ACC112 (cell line): ENCODE measurements at regions not wholly inside any gene's neighbourhood (a gene's known extent, or its start where the extent isn't known, plus 50 kb on each side); places are given as distances from the start of the nearest gene placed in this dataset.

Experiments used
- H2AFZ ChIP-seq: fragments of 200-600 bp; sonication (generic); one replicate; pipeline ENCODE4 v1.6.0; 2017; ENCODE audit warnings: antibody characterized with exemption, low read length; ENCODE audit not compliant: unreplicated experiment
- H3K27ac ChIP-seq: fragments of 200-600 bp; sonication (generic); 2 replicates; pipeline ENCODE4 v1.5.1; 2014; ENCODE audit warnings: low read depth, mild to moderate bottlenecking, antibody characterized with exemption, low read length, moderate library complexity
- H3K27me3 ChIP-seq: fragments of 200-600 bp; sonication (generic); 2 replicates; pipeline ENCODE4 v1.6.1; 2014; ENCODE audit warnings: mild to moderate bottlenecking, antibody characterized with exemption, low read length, moderate library complexity, mixed read lengths; ENCODE audit not compliant: insufficient read depth
- H3K36me3 ChIP-seq: fragments of 200-600 bp; sonication (generic); 2 replicates; pipeline ENCODE4 v1.6.1; 2016; ENCODE audit warnings: mild to moderate bottlenecking, antibody characterized with exemption, low read length, moderate library complexity, mixed read lengths; ENCODE audit not compliant: insufficient read depth
- H3K4me1 ChIP-seq: fragments of 200-600 bp; sonication (generic); one replicate; pipeline ENCODE4 v1.6.1; 2016; ENCODE audit warnings: low read length, mixed read lengths; ENCODE audit not compliant: insufficient read depth, unreplicated experiment, control insufficient read depth
- H3K4me3 ChIP-seq: fragments of 200-600 bp; sonication (generic); 2 replicates; pipeline ENCODE4 v1.5.1; 2014; ENCODE audit warnings: mild to moderate bottlenecking, low read depth, low read length
- H3K79me2 ChIP-seq: fragments of 200-600 bp; sonication (generic); one replicate; pipeline ENCODE4 v1.6.0; 2016; ENCODE audit warnings: low read length; ENCODE audit not compliant: control insufficient read depth, unreplicated experiment, insufficient read depth

- no peaks in the 10 kb centered on the region for H3K36me3 ChIP-seq
Measured at GRCh38 chr2:6064757-6065156, 372.6 kb downstream of the SOX11 start.

GRCh38 chr2:6065703-6066102 is 373.5 kb downstream of the SOX11 start:
- H3K27me3 ChIP-seq, result no peaks in the 10 kb centered on the region
- H3K27ac ChIP-seq, result no peak overlapping the region
- no peaks in the 10 kb centered on the region for H3K4me1 ChIP-seq
- H3K4me3 ChIP-seq, result no peak overlapping the region
- no peaks in the 10 kb centered on the region for H3K79me2 ChIP-seq
- H2AFZ ChIP-seq, result no peak overlapping the region
- H3K36me3 ChIP-seq, result no peaks in the 10 kb centered on the region

More at GRCh38 chr2:6064757-6065156, 372.6 kb downstream of the SOX11 start:
- H3K27me3 ChIP-seq, result no peaks in the 10 kb centered on the region
- no peak overlapping the region for H2AFZ ChIP-seq
- H3K4me1 ChIP-seq, result no peaks in the 10 kb centered on the region
- H3K79me2 ChIP-seq, result no peaks in the 10 kb centered on the region
- H3K4me3 ChIP-seq, result no peak overlapping the region
- no peak overlapping the region for H3K27ac ChIP-seq

GRCh38 chr2:6067089-6067488 is 374.9 kb downstream of the SOX11 start:
- Histone ChIP-seq H3K27ac (no peak overlapping the region), H3K4me3 (no peak overlapping the region), H3K36me3 (no peaks in the 10 kb centered on the region), H3K27me3 (no peaks in the 10 kb centered on the region), H3K79me2 (no peaks in the 10 kb centered on the region), H3K4me1 (no peaks in the 10 kb centered on the region), H2AFZ (no peak overlapping the region)

- Histone ChIP-seq H3K36me3 (no peaks in the 10 kb centered on the region), H3K27ac (no peak overlapping the region), H3K4me1 (no peaks in the 10 kb centered on the region), H3K27me3 (no peaks in the 10 kb centered on the region), H2AFZ (no peak overlapping the region), H3K79me2 (no peaks in the 10 kb centered on the region), H3K4me3 (no peak overlapping the region)
Measured at GRCh38 chr2:6067806-6068205, 375.6 kb downstream of the SOX11 start.

GRCh38 chr2:6068429-6068828 is 376.2 kb downstream of the SOX11 start:
- Histone ChIP-seq H2AFZ (no peak overlapping the region), H3K4me3 (no peak overlapping the region), H3K36me3 (no peaks in the 10 kb centered on the region), H3K4me1 (no peaks in the 10 kb centered on the region), H3K79me2 (no peaks in the 10 kb centered on the region), H3K27me3 (no peaks in the 10 kb centered on the region), H3K27ac (no peak overlapping the region)

- no peak overlapping the region for H3K27ac ChIP-seq
- no peak overlapping the region for H3K4me3 ChIP-seq
- no peak overlapping the region for H2AFZ ChIP-seq
- no peaks in the 10 kb centered on the region for H3K79me2 ChIP-seq
- H3K4me1 ChIP-seq, result no peaks in the 10 kb centered on the region
- no peaks in the 10 kb centered on the region for H3K36me3 ChIP-seq
- H3K27me3 ChIP-seq, result no peaks in the 10 kb centered on the region
Measured at GRCh38 chr2:6069381-6069780, 377.2 kb downstream of the SOX11 start.

DNA sequence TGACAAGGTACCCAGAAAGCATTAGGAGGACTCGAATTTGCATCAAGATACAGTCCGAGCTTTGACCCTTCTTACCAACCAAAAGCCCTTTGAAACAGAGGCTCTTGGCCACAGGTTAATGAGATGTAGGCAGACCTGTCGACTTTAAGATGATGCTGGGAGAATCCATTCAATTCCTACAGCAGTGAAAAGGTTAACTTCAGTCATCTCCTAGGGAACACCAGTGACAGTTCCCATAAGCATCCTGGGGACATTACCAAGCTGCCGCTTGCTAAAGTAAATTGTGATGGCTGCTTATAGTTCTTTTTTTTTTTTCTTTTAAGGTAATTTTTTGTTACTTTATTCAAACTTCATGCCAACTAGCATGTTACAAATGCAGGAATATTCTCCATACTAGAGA is 379.3 kb downstream of the SOX11 start:
- no peaks in the 10 kb centered on the region for H3K27me3 ChIP-seq
- H3K4me3 ChIP-seq, result no peak overlapping the region
- no peaks in the 10 kb centered on the region for H3K4me1 ChIP-seq
- H2AFZ ChIP-seq, result no peak overlapping the region
- H3K79me2 ChIP-seq, result no peaks in the 10 kb centered on the region
- no peak overlapping the region for H3K27ac ChIP-seq
- H3K36me3 ChIP-seq, result no peaks in the 10 kb centered on the region

DNA sequence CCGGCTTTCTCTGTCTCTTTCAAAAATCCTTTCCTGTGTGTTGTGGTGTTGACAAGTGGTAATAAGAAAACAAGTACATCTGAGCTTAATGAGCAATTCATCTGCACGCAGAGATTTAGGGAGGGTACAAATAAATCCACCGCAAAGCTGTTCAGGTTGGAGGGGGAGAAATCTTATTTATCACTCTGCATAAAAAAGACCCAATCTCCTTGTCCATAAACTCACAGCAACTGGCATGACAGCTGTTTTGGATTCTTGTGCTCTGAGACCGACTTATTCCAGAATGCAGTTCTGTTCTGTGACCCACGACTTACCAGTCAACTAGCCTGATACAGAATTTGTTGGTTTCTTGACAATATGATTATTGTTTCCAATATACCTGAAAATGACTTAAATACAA is 380.1 kb downstream of the SOX11 start:
- no peaks in the 10 kb centered on the region for H3K36me3 ChIP-seq
- no peak overlapping the region for H3K27ac ChIP-seq
- no peaks in the 10 kb centered on the region for H3K4me1 ChIP-seq
- no peaks in the 10 kb centered on the region for H3K27me3 ChIP-seq
- H3K4me3 ChIP-seq, result no peak overlapping the region
- H3K79me2 ChIP-seq, result no peaks in the 10 kb centered on the region
- no peak overlapping the region for H2AFZ ChIP-seq

- no peaks in the 10 kb centered on the region for H3K4me1 ChIP-seq
- H3K27me3 ChIP-seq, result no peaks in the 10 kb centered on the region
- no peaks in the 10 kb centered on the region for H3K36me3 ChIP-seq
- no peak overlapping the region for H3K4me3 ChIP-seq
- H3K79me2 ChIP-seq, result no peaks in the 10 kb centered on the region
- no peak overlapping the region for H3K27ac ChIP-seq
- H2AFZ ChIP-seq, result no peak overlapping the region
Measured at GRCh38 chr2:6072768-6073167, 380.6 kb downstream of the SOX11 start.

GRCh38 chr2:6073191-6074088 is 381.3 kb downstream of the SOX11 start:
- Histone ChIP-seq H3K4me3 (no peak overlapping the region), H3K79me2 (no peaks in the 10 kb centered on the region), H3K27me3 (no peaks in the 10 kb centered on the region), H3K36me3 (no peaks in the 10 kb centered on the region), H3K4me1 (no peaks in the 10 kb centered on the region), H2AFZ (no peak overlapping the region), H3K27ac (no peak overlapping the region)

DNA sequence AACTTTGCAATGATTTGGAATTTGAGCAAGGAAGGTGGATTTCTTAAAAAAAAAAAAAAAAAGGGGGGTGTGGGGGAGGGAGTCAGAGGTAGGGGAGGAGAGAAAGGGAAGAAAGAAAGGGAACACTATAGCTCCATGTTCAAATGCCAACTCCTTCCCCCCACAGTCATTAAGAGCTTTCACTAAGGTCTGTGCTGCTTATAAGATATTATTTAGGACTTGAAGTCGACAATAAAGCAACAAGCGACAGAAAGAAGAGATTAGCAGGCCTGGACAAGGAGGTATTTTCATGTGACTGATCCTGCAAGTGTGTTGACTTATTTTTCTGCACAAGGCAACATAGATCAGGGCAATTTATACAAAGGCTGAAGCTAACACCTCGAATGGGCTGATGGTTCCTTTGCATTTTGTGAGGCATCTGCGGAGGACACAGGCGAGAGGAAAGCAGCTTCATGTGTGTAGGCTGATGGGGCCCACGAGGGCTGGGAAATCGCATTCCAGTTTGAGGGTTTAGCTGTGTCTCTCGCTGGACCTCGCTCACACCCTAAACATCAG is 382.0 kb downstream of the SOX11 start:
- H2AFZ ChIP-seq, result no peak overlapping the region
- no peaks in the 10 kb centered on the region for H3K79me2 ChIP-seq
- no peak overlapping the region for H3K4me3 ChIP-seq
- H3K4me1 ChIP-seq, result no peaks in the 10 kb centered on the region
- no peak overlapping the region for H3K27ac ChIP-seq
- H3K36me3 ChIP-seq, result no peaks in the 10 kb centered on the region
- H3K27me3 ChIP-seq, result no peaks in the 10 kb centered on the region
